ENCODE measurements at regions not wholly inside any gene's neighbourhood (a gene's known extent, or its start where the extent isn't known, plus 50 kb on each side); places are given as distances from the start of the nearest gene placed in this dataset.

- TF ChIP-seq RAD21 (conservative IDR thresholded peaks at IDR 0.05 in 1 of 2, IDR thresholded peaks at IDR 0.05 in 1 of 2) (no peak), CHD4 (IDR thresholded peaks at IDR 0.05; ENCODE audit: borderline replicate concordance) (no peak), CTCF (IDR thresholded peaks at IDR 0.05) (no peak), HDAC2 (IDR thresholded peaks at IDR 0.05) (no peak), HOXB13 (CRISPR knock-in tag; IDR thresholded peaks at IDR 0.05; ENCODE audit: low read depth) (no peak), HOXA7 (CRISPR knock-in tag; IDR thresholded peaks at IDR 0.05) (no peak)
Measured at GRCh38 chr2:67965246-67965645, 97.6 kb downstream of the C1D start (continued).

- ATAC-seq (no peak), FAIRE-seq (no peak), DNase-seq (ENCODE audit: low read depth in 1 of 2, low spot score in 1 of 2) (no peak)
- Histone ChIP-seq H3K9me3 (no peaks in the 10 kb centered on the region), H3K4me1 (no peaks in the 10 kb centered on the region), H3K4me2 (no peak overlapping the region), H3K4me3 (no peak overlapping the region), H3K27ac (no peak overlapping the region)
- peak; percentile 60 for TF ChIP-seq MAFK (IDR thresholded peaks at IDR 0.05; ENCODE audit: partially characterized antibody)
- TF ChIP-seq CBX8 (IDR thresholded peaks at IDR 0.05), result no peak
- POLR2A ChIA-PET, result no interaction called here
- CTCF ChIA-PET, result no interaction called here
Measured at GRCh38 chr2:67970071-67970470, 92.7 kb downstream of the C1D start.

- H3K27ac ChIP-seq, result no peak overlapping the region
- ChIA-PET CTCF (no interaction called here), POLR2A (no interaction called here)
- FAIRE-seq (no peak), ATAC-seq (no peak), DNase-seq (ENCODE audit: low read depth in 1 of 2, low spot score in 1 of 2) (no peak)
- TF ChIP-seq ZC3H11A (IDR thresholded peaks at IDR 0.05) (peak; percentile 51), FOSL2 (IDR thresholded peaks at IDR 0.05) (no peak), FOSL2 (CRISPR knock-in tag; IDR thresholded peaks at IDR 0.05) (no peak)
- WGBS (ENCODE audit: missing lambda C conversion rate), result 56% methylated on average over 3 of the region's 3 CpGs
- no peaks in the 10 kb centered on the region for H3K4me1 ChIP-seq
- no peaks in the 10 kb centered on the region for H3K9me3 ChIP-seq
- no peak overlapping the region for H3K4me2 ChIP-seq
- H3K4me3 ChIP-seq, result no peak overlapping the region
Measured at GRCh38 chr2:67970542-67970941, 92.3 kb downstream of the C1D start.

GRCh38 chr2:67974559-67975430 lies 88.0 kb downstream of the C1D start:
- POLR2A ChIA-PET, result no interaction called here
- FAIRE-seq, result no peak
- Histone ChIP-seq H3K4me3 (no peak overlapping the region), H3K27ac (no peak overlapping the region), H3K4me1 (no peaks in the 10 kb centered on the region), H3K9me3 (0 out of 3 replicates have a peak, but pooled peaks cover 4% of the 10 kb centered on the region), H3K4me2 (no peak overlapping the region)
- CTCF ChIA-PET, result interaction anchor here (0.6 to 0.8 kb wide), 2 partner anchors 12 to 106 kb away, joined by 3 to 5 read pairs; no protein-coding TSS in a partner anchor
- whole genome bisulfite sequencing (ENCODE audit: missing lambda C conversion rate), result 10% methylated on average over 7 of the region's 7 CpGs
- TF ChIP-seq BCL3 (IDR thresholded peaks at IDR 0.05), result no peak
- TF ChIP-seq CHD2 (IDR thresholded peaks at IDR 0.05; ENCODE audit: low read length, partially characterized antibody), result no peak
- no peak for DNase-seq (ENCODE audit: low read depth in 1 of 2, low spot score in 1 of 2)
- no peak for ATAC-seq

GRCh38 chr2:67977464-67977863 lies 85.3 kb downstream of the C1D start:
- ATAC-seq, result no peak
- CTCF ChIA-PET, result interaction anchor here (0.8 kb wide), 1 partner anchor 54 kb away, joined by 3 read pairs; no protein-coding TSS in a partner anchor
- H3K27ac ChIP-seq, result no peak overlapping the region
- H3K9me3 ChIP-seq, result peaks cover 4% of the 10 kb centered on the region; the same call in 1 of the 3 replicates
- POLR2A ChIA-PET, result no interaction called here
- H3K4me2 ChIP-seq, result no peak overlapping the region
- no peak for DNase-seq (ENCODE audit: low read depth in 1 of 2, low spot score in 1 of 2)
- H3K4me1 ChIP-seq, result no peaks in the 10 kb centered on the region
- WGBS (ENCODE audit: missing lambda C conversion rate), result 4% methylated on average over 1 of the region's 1 CpG
- no peak for FAIRE-seq
- no peak overlapping the region for H3K4me3 ChIP-seq
- TF ChIP-seq PHF8 (IDR thresholded peaks at IDR 0.05; ENCODE audit: borderline replicate concordance, low read depth) (no peak), ZSCAN20 (CRISPR knock-in tag; IDR thresholded peaks at IDR 0.05) (no peak), ELK1 (IDR thresholded peaks at IDR 0.05; ENCODE audit: low read depth, low read length) (no peak), ZNF302 (CRISPR knock-in tag; IDR thresholded peaks at IDR 0.05) (no peak), EP300 (IDR thresholded peaks at IDR 0.05) (no peak), REST (IDR thresholded peaks at IDR 0.05) (no peak), RARB (CRISPR knock-in tag; IDR thresholded peaks at IDR 0.05) (no peak)
